Stimulated activated effector memory CD8-positive, alpha-beta T cell treated with anti-CD3 and anti-CD28 coated beads, Interleukin-12 subunit alpha, Interleukin-12 subunit beta, amount 100 ng/mL, for 72 hours (primary cell): ENCODE measurements at regions not wholly inside any gene's neighbourhood (a gene's known extent, or its start where the extent isn't known, plus 50 kb on each side); places are given as distances from the start of the nearest gene placed in this dataset.

Source experiments
- ATAC-seq: fragments of 150-1000 bp; cut with Tn5 transposase; 2 replicates; pipeline ENCODE4 v1.10.0; 2021
- DNase-seq, 2 donors: peaks; one replicate each; pipeline ENCODE4 v3.0.0; 2021 to 2022; ENCODE audit warnings: low spot score in 2 of 2
- H3K27ac Mint-ChIP-seq: one replicate; pipeline ENCODE4 v1.8.0; 2022; ENCODE audit warnings: mild to moderate bottlenecking, mixed read lengths
- H3K36me3 Mint-ChIP-seq: one replicate; pipeline ENCODE4 v1.8.0; 2022; ENCODE audit warnings: mild to moderate bottlenecking, mixed read lengths
- H3K4me1 Mint-ChIP-seq: one replicate; pipeline ENCODE4 v1.8.0; 2022; ENCODE audit warnings: mixed read lengths
- H3K4me3 Mint-ChIP-seq: one replicate; pipeline ENCODE4 v1.8.0; 2022; ENCODE audit warnings: mild to moderate bottlenecking, mixed read lengths
- H3K9me3 Mint-ChIP-seq: one replicate; pipeline ENCODE4 v1.8.0; 2022; ENCODE audit warnings: mixed read lengths

DNA sequence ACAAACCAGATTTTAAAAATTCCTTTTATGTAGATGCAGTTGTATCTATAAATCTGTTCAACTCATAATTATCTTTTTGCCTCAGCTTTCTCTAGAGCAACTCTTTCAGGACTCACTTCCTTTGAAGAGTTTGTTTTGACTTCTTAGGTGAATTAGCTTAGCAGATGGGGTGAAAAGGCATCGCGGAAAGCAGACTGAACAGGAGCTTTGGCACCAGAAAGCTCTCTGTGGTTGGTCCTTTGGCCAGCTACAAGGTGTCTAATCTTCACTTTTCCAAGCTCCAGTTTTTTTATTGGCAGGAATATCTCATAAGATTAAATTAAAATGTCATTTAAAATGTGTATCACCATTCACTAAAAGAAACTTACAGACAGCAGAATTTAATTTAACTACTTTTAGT, 60.6 kb upstream of the KLF12 start:
- Mint-ChIP-seq H3K9me3 (no peaks in the 10 kb centered on the region), H3K36me3 (no peaks in the 10 kb centered on the region), H3K4me1 (peaks cover 18% of the 10 kb centered on the region), H3K27ac (no peak overlapping the region), H3K4me3 (no peak overlapping the region)
- ATAC-seq (no peak), DNase-seq (no peak)

DNA sequence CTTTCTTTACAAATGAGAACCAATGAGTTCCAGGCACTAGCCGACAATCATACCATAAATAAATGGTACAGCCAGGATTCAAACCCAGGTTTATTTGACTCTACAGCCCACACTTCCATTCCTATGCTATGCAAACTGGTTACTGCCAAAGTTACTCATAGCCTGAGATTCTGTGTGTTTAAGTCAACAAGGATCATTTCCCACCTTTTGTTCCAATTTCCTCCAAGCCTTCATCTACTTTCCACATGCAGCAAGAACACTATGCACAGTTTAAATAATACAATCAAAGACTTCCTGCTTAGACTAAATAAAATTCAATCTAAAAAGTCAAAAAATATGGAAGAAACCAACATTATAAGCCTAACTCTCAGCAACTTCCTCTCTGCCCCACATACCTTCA, 59.2 kb upstream of the KLF12 start:
- Mint-ChIP-seq H3K4me1 (peaks cover 18% of the 10 kb centered on the region), H3K4me3 (no peak overlapping the region), H3K27ac (no peak overlapping the region), H3K9me3 (no peaks in the 10 kb centered on the region), H3K36me3 (no peaks in the 10 kb centered on the region)
- ATAC-seq (no peak), DNase-seq (no peak)

DNA sequence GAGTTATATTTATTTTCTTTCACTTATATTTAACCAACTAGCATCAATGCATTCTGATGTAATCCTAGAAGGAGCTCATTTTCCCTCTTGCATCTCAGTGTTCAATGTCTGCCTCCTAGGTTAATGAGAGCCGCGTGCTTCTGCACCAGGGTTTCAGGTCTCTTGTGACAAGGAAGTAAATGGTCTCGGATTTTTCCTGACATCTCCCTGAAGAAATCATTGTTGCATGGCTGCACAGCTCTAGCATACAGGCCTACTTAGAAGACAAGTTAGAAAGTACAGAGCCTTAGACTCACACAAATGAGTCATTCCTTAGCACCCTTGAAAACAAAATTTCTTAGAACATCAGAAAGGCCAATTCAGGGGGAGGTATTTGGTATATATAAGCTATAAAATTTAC, 57.2 kb upstream of the KLF12 start:
- H3K9me3 Mint-ChIP-seq = no peaks in the 10 kb centered on the region
- ATAC-seq = peak; percentile 83
- no peak for DNase-seq
- peaks cover 18% of the 10 kb centered on the region for H3K4me1 Mint-ChIP-seq
- H3K36me3 Mint-ChIP-seq = no peaks in the 10 kb centered on the region
- no peak overlapping the region for H3K27ac Mint-ChIP-seq
- no peak overlapping the region for H3K4me3 Mint-ChIP-seq

DNA sequence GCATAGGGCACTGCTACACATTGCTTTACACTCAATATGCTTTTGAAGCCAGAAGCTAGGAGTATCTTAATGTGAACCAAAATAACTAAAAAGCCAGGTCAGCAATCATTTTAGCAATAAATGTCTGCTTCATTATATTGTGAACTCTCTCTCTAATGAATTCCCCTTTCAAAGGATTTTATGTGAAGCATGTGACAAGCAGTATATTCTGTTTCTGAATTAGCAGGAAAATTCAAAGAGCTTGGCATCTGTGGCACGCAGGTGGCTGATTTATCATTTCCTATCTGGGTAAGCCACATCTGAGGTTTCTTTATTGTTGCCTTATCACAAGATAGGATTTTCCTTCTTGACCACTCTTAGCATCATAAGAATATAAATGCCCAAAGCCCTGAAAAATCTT, 56.8 kb upstream of the KLF12 start:
- Mint-ChIP-seq H3K27ac (no peak overlapping the region), H3K9me3 (no peaks in the 10 kb centered on the region), H3K36me3 (no peaks in the 10 kb centered on the region), H3K4me1 (peaks cover 18% of the 10 kb centered on the region), H3K4me3 (no peak overlapping the region)
- DNase-seq (no peak), ATAC-seq (peak; percentile 67)

DNA sequence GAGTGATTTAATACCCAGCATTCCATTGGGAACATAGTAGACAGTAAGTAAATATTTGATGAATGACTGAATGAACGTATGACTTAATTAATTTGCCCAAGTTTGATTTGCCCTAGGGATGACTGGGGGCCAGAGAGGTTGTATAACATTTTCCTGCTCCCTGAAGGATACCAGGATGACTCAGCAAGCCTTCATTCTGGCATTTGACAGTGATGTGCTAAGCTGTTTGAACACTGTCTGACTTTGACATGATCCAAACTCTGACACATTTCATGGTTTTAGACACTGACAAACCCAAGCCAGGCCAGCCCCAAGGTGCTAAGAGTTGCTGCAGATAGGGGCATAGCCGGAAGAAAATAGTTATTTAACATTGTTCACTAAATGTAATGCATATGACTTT, 53.4 kb upstream of the KLF12 start:
- H3K27ac Mint-ChIP-seq = no peak overlapping the region
- H3K36me3 Mint-ChIP-seq = no peaks in the 10 kb centered on the region
- ATAC-seq (peak; percentile 21), DNase-seq (no peak)
- no peak overlapping the region for H3K4me3 Mint-ChIP-seq
- H3K9me3 Mint-ChIP-seq = no peaks in the 10 kb centered on the region
- H3K4me1 Mint-ChIP-seq = peaks cover 12% of the 10 kb centered on the region

DNA sequence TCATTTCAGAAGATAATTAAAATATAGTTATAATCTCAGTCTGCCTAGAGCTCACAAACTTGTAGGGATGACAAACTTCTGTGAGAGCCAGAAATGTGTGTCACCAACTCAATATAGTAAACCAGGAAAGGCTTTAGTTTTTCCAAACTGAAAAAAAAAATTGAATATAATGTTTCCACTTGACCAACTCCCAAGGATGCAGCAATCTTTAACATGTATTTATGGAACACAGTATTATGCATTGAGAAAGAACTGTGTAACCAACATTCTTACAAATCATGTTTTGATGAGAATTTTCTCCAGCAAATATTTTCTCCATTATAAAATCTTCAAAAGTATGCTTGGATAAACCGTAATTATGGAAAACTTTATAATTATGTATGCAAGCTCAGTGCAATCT, 50.1 kb upstream of the KLF12 start:
- Mint-ChIP-seq H3K4me3 (no peak overlapping the region), H3K9me3 (no peaks in the 10 kb centered on the region), H3K36me3 (no peaks in the 10 kb centered on the region), H3K27ac (no peak overlapping the region), H3K4me1 (no peaks in the 10 kb centered on the region)
- DNase-seq (no peak), ATAC-seq (no peak)
